ENCODE measurements at regions not wholly inside any gene's neighbourhood (a gene's known extent, or its start where the extent isn't known, plus 50 kb on each side); places are given as distances from the start of the nearest gene placed in this dataset.

DNA sequence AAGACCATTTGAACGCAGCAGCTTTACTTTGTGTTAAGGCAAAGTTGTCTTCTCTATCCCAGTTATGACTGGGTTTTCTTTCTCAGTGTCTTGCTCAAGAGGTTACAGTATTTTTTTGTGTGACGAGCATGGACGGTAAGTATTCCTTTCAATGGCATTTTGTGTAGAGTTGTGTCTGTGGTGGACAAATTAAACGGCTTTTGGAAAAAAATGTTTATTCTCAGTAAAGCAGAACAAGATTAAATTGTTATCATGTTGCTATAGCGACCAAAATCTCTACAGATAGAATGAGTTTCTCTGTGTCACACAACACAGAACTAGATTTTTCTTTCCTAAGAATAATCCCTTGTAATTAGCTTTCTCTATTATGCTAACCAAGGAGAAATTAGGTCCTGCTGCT lies 417.1 kb downstream of the AEBP2 start:
- DNase-seq (no peak), ATAC-seq (peak in 7 of 8 donors; percentile 22 to 67 (median 57))
- Histone ChIP-seq H3K36me3 (no peaks in the 10 kb centered on the region), H3K27me3 (no peaks in the 10 kb centered on the region), H3K4me3 (peak overlapping the region in 6 of 10 donors; percentile 1 to 30 (median 17)), H3K9me3 (peaks cover 0 to 28% (median 0%) of the 10 kb centered on the region in 11 donors), H3K27ac (peak overlapping the region; percentile 9 to 82 (median 68)), H3K4me1 (peaks cover 0 to 25% (median 8%) of the 10 kb centered on the region in 9 donors)
- TF ChIP-seq, protein P1, sequence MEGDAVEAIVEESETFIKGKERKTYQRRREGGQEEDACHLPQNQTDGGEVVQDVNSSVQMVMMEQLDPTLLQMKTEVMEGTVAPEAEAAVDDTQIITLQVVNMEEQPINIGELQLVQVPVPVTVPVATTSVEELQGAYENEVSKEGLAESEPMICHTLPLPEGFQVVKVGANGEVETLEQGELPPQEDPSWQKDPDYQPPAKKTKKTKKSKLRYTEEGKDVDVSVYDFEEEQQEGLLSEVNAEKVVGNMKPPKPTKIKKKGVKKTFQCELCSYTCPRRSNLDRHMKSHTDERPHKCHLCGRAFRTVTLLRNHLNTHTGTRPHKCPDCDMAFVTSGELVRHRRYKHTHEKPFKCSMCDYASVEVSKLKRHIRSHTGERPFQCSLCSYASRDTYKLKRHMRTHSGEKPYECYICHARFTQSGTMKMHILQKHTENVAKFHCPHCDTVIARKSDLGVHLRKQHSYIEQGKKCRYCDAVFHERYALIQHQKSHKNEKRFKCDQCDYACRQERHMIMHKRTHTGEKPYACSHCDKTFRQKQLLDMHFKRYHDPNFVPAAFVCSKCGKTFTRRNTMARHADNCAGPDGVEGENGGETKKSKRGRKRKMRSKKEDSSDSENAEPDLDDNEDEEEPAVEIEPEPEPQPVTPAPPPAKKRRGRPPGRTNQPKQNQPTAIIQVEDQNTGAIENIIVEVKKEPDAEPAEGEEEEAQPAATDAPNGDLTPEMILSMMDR (IDR thresholded peaks at IDR 0.05): no peak
- WGBS, 2 donors: 38 to 52% methylated on average over 5 of the region's 5 CpGs
- intact Hi-C loops (cut with DNase I): no loop called here

DNA sequence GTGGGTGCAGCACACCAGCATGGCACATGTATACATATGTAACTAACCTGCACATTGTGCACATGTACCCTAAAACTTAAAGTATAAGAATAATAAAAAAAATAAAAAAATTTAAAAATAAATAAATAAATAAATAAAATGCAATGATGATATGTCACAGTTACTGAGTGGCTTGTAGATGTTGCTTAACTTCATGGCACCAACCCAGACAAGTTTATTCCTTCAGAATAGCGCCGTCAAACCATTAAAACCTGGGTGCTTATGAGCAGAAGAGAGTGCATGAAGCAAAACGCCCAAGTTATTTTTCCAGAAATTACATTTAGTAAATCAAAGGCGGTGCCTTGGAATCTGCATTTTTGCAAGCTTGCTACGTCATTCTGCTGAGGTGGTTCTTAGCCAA lies 417.9 kb downstream of the AEBP2 start:
- Histone ChIP-seq H3K4me3 (peak overlapping the region in 4 of 10 donors; percentile 1 to 21 (median 16)), H3K9me3 (peaks cover 0 to 28% (median 0%) of the 10 kb centered on the region in 11 donors), H3K4me1 (peaks cover 0 to 25% (median 8%) of the 10 kb centered on the region in 9 donors), H3K27ac (peak overlapping the region in 6 of 10 donors; percentile 51 to 82 (median 72)), H3K27me3 (no peaks in the 10 kb centered on the region), H3K36me3 (no peaks in the 10 kb centered on the region)
- TF ChIP-seq, protein P1 (IDR thresholded peaks at IDR 0.05): no peak
- intact Hi-C loops (cut with DNase I): no loop called here
- WGBS, 2 donors: 87 to 88% methylated on average over 5 of the region's 5 CpGs
- no peak for ATAC-seq
- DNase-seq: no peak

DNA sequence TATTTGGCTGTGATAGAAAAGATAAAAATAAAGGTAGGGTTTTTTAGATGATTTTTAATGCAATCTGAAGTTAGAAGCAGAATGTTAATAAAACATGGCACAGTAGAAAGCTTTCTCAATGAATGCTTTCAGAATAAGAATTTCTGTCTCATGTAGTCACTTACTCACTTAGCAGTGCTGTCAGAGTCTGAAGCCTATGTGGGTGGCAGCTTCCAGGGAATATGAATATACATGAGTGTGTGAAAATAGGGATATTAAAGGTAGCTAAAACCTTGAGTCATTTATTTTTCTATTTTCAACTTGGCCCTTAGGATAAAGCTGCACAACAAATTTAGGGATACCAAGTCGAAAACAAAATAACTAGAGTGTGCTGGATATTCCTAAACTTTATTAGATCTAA lies 427.9 kb downstream of the AEBP2 start:
- TF ChIP-seq, protein P1 (IDR thresholded peaks at IDR 0.05): no peak
- WGBS, 2 donors: 80 to 89% methylated on average over 1 of the region's 1 CpG
- ATAC-seq (no peak), DNase-seq (no peak)
- H3K36me3 ChIP-seq: no peaks in the 10 kb centered on the region
- intact Hi-C loops (cut with DNase I): no loop called here
- H3K4me1 ChIP-seq: no peaks in the 10 kb centered on the region
- no peaks in the 10 kb centered on the region for H3K9me3 ChIP-seq
- H3K4me3 ChIP-seq: no peak overlapping the region
- no peaks in the 10 kb centered on the region for H3K27me3 ChIP-seq
- no peak overlapping the region for H3K27ac ChIP-seq

DNA sequence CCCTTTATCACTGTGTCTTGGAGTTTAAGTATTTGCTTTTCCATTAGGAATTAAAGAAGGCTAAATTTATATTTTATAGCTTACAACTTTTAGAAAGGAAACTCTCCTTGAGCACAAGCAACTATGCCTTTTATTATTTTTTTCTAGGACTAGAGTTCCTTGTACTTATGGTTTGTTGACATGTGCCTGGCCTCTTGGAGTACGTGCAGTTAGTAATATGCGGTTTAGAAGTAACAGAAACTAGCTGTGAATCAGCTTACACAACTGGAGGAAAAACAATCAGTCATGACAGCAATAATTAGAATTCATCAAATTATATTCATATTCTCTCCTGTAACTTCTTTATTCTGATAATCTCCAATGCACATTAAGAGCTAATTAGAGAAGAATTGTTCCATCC lies 428.7 kb downstream of the AEBP2 start:
- H3K4me1 ChIP-seq: no peaks in the 10 kb centered on the region
- no peak for ATAC-seq
- TF ChIP-seq, protein P1 (IDR thresholded peaks at IDR 0.05): no peak
- H3K4me3 ChIP-seq: no peak overlapping the region
- no peaks in the 10 kb centered on the region for H3K9me3 ChIP-seq
- DNase-seq: no peak
- no peaks in the 10 kb centered on the region for H3K36me3 ChIP-seq
- intact Hi-C loops (cut with DNase I): no loop called here
- WGBS, 2 donors: 23 to 72% methylated on average over 2 of the region's 2 CpGs
- no peaks in the 10 kb centered on the region for H3K27me3 ChIP-seq
- no peak overlapping the region for H3K27ac ChIP-seq

Measured in heart right ventricle (tissue), 16 donors.